Germinal center (tissue), 1 donor: ENCODE measurements at regions not wholly inside any gene's neighbourhood (a gene's known extent, or its start where the extent isn't known, plus 50 kb on each side); places are given as distances from the start of the nearest gene placed in this dataset.
"Not testable (repeated sequence)": the region's sequence is repeated elsewhere in the genome, so short reads cannot be mapped to it uniquely, and the experiment has no call there.

Experiments
- DNase-seq: peaks from one replicate; pipeline ENCODE4 v3.0.0; 2012; ENCODE audit warnings: mixed read lengths, low spot score

DNA sequence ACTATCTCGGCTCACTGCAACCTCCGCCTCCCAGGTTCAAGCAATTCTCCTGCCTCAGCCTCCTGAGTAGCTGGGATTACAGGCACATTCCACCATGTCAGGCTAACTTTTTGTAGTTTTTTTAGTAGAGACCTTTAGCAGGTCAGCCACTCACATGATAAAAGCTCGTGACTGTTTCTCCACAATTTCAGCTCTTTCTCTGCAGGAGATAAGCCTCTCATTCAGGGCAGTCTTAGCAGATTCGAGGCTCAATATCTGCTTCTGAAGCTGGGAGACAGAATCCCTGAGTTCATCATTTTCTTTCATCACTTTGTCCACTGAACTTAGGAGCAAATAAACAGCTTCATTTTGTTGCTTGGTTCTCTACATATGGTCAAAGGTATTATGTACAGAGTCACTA lies 345.9 kb upstream of the NDST4 start:
- DNase-seq = not testable (repeated sequence)

DNA sequence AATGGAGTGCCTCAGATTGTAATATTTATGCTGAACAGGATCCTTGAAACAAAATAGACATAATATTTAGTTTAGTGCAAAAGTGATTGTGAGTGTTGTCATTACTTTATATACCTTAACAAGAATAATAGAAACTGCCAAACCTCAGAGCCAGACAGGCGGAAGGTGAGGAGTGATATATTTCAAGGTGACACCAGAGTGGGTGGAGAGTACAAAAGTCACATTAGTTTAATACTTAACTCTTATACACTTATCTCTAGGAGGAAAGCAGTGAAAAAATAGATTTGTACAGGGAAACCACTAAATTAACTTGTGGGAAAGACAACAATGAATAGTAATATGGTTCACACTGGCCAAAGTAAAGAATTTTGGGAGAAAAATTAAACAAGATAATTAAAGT lies 342.8 kb upstream of the NDST4 start:
- no peak for DNase-seq

DNA sequence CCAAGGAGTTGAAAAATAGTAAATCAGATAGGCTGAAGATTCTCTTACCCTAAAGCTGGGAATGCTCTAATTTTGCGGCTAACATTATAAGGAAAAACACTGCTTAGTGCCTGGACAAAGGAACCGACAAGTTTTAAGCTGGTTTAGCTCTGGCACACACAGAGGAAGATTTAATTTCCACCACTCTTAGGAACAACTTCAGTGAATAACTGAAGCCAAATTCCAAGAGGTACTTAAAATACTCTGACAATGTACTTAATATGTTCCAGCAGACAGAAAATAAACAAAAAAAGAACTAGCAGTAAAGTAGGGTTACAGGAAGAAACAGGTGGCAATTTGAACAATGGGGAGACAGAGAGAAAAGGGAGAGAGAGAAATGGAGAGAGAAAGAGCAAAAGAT lies 340.8 kb upstream of the NDST4 start:
- no peak for DNase-seq

DNA sequence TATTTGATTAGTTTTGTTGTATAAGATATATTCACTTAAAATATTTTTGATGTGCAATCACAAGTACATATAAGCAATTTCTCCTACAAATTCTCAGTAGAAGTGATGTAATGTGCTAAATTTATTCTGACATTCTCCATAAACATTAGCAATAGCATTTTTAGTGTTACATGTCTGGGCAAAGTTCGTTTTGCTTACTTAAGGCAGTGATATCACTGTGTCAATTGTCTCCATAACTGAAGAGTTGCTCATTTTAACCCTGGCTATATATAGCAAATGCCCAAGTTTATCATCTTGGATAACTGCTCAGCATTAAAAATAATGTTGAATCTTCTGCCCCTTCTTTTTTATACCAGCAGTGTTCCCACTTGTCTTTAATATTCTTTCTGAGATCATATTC lies 340.0 kb upstream of the NDST4 start:
- DNase-seq = no peak

DNA sequence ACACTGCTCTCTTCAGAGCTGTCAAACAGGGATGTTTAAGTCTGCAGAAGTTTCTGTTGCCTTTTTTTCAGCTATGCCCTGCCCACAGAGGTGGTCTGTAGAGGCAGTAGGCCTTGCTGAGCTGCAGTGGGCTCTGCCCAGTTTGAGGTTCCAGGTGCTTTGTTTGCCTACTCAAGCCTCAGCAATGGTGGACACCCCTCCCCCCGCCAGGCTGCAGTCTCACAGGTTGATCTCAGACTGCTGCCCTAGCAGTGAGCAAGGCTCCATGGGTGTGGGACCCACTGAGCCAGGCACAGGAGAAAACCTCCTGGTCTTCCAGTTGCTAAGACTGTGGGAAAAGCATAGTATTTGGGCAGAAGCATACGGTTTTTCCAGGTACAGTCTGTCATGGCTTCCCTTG lies 338.8 kb upstream of the NDST4 start:
- not testable (repeated sequence) for DNase-seq

DNA sequence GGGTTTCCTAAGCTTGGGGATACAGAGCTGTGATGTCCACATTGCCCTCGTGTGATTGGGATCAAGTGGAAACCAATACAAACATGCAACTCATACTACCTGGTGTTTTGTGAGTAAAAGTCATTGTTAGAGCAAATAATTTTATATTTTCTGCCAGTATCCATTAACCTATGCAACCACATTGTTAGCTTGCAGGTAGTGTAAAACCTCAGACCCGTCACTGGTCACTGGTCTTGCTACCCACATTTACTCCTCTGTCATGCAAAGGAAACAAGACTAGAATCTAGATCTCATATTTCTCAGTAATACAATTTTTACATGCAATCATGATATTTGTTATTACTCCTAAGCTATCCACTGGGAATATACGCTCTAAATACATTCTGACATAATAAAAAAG lies 324.3 kb upstream of the NDST4 start:
- DNase-seq = no peak

DNA sequence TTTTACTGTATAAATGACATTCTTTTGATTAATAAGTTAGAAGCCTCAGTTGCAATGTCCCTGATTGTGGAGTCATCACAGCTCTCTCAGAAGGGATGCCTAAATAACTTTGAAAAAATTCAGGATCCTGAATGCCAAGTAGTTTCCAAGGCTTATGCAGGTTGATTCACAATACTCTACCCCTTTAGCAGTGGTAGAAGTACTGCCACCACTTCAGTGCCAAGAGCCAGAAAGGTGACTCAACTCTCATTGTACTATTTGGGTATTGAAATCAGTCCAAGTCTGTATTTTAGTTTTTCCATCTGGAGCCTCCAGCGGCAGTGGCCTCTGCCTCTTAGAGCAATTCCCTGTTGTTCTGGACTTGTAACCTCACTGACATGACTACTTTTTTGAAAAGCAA lies 320.1 kb upstream of the NDST4 start:
- no peak for DNase-seq

DNA sequence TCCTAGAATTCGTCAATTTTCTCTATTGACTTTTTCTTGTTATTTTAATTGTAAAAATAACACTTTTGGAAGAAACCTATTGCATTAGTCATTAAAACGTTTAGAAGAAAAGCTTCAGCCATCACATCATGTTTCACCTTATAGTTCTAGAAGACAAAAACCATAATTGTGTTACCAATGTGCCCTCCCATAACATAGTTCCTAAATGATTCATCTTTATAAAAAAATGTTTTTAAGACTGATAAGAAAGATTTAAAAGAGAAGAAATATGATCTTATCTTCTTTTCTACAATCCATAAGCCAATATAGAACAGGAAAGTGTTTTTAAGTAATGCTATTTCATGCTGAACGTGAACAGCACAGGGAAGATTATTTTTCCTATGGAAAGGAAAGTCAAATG lies 316.6 kb upstream of the NDST4 start:
- no peak for DNase-seq

DNA sequence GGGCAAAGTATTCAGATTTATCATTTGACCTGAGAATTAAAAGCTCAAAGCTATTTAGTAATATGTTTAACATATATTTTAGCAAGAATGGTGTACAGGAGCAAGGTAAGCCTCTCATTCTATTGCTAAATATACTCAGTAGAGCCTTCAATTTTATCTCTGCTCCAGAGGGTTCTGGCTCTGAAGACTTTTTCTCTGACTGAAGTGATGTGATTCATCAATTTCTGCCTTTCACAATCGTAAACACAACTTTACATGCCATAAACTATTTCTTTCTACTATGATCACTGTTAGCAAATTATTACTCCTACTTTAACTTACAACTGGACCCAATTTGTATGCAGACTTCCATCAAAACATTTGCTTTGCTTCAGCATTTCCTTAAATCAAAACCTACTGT lies 315.0 kb upstream of the NDST4 start:
- DNase-seq = no peak

DNA sequence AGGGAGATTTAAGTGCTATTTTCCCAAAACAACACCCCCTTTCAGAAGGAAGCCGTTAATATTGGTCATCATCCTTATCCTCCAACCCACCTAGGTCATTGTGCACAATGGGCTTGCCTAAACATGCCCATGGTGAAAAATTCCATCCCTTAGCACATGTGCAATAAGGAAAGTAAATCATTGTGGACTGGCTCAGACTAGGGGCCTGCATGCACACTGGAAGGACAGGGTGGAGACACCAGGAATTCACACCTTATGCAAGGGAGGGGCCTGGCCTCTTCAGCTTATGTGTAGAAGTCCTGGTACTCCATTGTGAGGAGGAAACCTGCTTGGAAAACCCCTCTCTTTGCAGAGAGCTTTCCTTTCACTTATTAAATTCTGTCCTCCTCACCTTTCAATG lies 311.4 kb upstream of the NDST4 start:
- DNase-seq = no peak

DNA sequence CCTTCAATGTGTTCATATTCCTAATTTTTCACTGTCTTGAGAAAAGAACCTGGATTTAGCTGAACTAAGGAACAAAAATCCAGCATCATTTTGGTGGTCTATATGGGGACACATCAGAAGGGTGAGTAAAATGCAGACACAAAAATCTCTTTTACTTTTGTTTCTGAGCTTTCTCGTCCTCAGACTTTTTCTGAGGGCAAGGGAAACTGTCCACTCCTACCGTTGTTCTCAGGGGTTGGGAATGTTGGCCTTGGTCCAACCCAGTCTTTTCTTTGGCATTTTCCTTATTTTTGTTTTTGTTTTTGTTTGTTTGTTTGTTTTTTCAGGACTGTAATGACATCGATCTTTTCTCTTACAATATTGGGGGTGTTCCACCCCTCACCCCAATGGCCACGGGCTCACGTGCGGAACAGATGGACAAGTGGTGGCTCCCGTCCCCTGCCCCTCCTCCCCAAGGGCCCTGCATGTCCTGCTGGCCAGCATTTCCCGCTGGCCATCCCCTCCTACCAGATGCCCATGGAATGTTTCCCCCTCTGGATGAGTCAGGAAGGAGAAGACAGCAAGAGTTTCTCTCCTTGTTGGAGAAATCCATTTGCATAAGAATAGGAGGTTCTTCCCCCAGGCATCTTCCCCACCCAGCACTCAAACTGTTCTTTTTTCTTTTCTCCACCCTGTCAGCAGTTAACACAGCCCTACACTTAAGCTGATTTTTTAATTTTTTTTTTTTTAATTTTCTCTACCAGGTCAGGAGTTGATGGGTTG lies 305.4 kb upstream of the NDST4 start:
- DNase-seq = no peak

DNA sequence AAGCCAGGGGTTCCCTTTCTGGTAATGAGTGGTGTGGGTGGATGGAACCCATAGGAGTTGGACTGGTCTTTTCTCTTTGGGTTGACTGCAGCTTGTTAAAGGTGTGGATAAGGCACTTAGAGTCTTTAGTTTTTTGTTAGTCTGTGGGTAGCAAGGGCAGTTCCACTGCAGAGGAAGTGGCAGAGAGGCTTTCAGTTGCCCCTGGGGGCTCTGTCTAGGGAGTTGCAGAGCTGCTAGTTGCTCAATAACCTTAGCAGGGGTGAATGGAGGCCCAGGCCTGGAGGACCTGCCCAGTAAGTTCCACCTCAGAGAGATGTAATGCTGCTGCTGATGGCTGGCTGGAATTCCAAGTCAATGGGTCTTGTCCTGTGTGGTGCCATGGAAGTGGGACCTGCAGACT lies 282.6 kb upstream of the NDST4 start:
- no peak for DNase-seq

DNA sequence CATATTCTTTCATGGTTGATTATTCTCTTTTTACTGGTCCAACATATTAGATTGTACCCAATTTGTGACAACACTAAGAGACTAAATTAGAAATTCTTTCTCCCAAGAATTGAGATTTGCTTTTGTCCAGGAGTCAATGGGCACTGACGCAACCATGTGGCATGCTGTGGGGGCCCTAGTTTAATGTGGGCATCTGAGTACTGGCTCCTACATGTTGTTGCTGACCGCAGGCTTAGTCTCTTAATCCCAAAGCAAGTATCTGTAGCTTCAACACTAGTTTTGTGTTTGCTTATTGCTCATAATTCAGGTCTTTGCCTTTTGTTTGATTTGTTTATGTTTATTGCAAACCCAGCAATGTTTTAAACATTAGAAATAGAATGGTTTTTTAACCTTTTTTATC lies 263.4 kb upstream of the NDST4 start:
- DNase-seq = no peak

DNA sequence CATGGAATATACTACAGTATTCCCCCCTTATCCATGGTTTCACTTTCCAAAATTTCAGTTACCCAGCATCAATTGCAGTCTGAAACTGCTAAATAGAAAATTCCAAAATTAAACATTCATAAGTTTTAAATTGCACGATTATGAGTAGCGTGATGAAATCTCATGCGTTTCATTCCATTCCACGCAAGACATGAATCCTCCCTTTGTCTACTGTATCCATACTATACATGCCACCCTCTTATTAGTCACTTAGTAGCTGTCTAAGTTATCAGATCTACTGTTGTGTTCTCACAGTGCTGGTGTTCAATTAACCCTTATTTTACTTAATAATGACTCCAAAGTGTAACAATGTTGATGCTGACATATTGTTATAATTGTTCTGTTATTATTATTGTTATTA lies 261.2 kb upstream of the NDST4 start:
- no peak for DNase-seq

DNA sequence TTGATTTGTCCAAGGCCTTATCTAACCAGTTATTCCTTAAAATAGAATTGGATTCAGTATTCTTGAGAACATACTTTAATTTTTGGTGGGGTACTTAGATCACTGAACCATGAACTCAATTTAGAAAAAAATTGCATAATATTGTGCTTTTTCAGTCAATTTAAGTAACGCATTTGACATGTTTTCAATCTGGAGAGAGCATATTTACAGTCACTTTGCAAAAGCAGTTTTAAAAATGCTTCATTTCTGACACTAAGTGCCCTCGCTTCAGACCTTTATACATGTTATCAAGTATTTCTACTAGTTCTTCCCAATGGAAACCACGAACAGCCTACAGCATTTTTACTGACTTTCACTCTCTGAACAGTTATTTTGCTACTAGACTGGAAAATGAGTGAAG lies 257.1 kb upstream of the NDST4 start:
- no peak for DNase-seq

DNA sequence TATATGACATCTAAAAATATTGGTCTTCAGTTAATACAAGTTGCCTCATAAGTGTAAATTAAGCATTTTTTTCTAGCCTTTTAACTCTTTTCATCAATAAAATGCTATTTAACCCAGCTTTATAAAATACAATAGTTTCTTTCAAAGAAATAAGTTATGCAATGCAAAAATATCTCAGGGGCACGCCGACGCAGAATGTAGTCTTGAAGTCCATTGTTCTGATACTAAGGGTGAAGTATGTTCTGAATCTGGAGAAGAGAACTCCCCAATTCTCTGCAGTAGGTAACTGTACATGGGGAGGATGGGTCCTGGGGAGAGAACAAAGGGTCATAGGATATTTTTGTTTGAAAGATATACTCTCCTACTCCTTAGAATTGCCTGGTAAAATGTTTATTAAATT lies 256.6 kb upstream of the NDST4 start:
- no peak for DNase-seq

DNA sequence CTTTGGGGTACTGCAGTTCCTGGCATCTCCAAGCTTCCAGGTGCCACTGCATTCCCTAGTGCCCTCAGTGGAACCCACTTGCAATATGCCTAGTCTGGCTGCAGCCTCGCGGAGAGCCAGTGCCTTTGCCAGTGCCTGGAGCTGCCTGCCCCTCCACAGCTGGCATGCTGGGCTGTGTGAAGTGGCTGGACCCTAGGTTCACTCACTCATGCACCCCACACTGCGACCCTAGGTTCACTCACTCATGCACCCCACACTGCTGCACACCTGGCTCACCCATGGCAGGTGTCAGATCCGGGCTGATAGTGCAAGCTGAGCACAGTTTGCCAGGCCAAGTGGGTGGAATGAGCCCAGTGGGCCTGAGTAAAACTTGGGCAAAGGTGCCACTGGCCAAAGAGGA lies 253.0 kb upstream of the NDST4 start:
- DNase-seq = no peak

DNA sequence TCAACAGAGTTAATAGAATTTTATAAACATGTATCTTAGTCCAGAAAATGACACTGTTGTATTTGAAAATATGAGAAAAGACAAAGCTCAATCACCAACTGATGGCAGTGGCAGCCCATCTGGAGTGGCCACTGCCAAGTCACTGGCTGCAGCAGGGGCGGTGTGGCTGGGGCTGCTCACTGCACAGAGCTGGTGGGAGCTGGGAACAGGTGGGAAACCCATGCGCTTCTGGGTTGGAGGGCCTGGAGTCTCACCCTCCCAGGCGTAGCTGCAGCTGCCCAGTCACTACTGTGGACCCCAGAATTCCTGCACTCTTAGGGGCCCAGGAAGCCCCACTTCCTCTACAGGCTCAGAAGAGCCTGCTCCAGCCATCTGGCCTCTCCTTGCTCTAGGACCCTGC lies 251.8 kb upstream of the NDST4 start:
- DNase-seq = no peak

DNA sequence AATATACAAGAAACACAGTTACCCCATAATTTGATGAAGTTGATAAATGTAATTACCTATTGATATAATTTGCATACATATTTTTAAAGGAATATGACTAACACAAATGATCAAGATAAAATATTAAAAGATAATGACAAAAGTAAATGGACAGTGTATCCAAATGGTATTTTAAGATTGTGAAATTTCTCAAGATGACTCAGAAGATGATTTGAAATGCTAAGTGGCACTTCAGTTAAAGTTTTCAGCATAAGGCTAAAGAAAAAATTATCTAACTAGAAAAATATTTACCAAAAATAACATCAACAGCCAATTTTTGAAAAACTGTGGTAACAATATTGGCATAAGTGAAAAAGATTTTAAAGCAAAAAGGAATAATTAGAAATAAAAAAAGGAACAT lies 248.4 kb upstream of the NDST4 start:
- DNase-seq = no peak

DNA sequence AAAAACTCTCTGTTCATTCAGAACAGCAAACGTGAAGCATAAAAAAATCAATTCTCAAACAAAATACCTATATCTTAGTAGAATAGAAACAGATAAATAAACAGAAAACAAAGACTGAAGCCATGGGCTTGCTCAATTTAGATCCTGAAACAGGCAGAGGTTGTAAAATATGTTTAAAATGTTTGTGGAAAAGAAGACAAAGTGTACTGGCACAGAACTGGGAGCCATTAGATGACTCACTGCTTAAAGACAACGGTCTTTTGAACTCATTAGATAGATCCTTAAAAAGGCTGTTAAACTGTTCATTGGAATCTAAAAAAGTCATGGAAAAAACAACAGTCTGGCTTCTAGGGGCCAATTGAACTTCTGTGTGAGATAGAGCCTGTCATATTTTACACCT lies 247.0 kb upstream of the NDST4 start:
- DNase-seq = no peak

DNA sequence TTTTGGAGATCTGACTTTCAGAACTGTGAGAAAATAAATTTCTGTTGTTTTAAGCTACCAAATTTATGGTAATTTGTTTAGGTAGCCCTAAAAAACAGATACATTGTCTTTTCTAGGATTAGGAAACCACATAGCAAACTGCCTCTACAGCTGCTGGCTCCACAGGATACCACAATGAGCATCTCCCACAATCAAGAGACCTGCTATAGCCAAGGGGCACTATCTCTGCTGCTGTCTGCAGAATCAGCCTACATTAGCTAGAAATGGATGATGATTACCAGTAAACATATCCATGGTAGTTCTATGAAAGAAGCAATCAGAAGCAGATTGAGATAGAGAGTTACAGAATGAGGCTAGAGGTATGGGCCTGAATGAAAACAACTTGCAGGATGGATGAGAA lies 244.4 kb upstream of the NDST4 start:
- no peak for DNase-seq

DNA sequence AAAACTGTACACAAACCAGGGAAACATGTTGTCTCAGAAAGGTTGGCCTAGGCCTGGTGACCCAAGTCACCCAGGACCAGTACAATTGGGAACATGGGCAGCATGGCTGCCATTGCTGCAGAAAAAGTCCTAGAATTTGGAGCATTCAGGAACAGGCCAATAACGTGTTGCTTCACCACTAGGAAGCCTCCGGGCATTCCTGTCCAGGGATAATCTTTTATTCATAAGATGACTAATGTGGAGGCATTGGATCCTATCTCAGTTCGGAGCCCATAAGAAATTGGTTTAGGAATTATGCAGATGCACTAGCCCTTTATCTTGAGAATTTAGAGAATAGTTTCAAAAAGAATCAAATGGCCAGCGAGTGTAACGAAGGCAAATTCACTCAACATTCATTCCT lies 242.8 kb upstream of the NDST4 start:
- DNase-seq = no peak

DNA sequence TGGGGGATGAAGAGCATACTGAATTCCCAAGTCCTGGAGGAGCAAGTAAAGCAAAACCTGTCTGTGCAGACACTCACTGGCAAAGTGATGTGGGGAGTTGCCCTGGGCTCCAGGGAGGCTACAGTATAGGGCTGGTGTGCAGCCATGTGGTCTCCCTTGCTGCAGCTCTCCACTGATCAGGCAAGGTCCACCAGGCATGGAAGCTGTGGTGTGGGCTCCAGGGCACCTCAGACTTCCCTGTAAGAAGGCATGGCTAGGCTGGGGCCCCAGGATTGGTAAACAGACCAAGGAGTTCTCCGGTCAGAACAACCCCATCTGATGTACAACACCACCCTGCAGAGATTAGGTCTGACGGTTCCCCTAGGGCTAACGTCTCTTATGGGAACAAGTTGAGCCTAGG lies 241.9 kb upstream of the NDST4 start:
- DNase-seq = no peak

DNA sequence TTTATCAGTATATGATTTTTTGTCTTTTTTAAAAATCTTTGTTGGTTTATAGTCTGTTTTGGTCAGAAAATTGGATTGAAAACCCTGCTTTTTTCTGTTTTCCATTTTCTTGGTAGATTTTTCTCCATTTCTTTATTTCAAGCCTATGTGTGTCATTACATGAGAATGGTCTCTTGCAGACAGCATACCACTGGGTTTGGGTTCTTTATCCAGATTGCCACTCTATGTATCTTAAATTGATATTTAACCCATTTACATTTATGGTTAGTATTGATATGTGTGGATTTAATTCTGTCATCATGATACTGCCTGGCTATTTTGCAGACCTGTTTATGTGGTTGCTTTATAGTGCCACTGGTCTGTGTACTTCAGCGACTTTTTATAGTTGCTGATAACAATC lies 239.9 kb upstream of the NDST4 start:
- DNase-seq = no peak

DNA sequence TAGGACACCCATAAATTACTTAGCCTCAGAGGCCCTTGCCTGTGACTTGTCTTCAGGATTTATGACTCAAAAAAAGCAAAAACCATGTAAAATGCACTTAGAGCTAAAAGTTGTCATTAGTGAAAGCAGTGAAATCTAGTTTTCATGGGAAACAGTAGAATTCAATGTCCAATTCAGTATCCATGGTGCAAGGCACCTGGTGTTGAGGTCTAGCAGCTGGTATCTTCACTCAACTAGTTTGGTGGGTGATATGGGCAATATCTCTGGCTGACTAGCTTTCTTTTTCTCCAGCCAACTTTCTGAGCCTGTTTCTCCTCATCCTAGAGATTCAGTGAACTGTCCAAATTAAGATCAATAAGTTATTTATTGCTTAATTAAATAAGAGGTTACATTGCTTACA lies 229.8 kb upstream of the NDST4 start:
- DNase-seq = no peak
